ENCODE measurements at regions not wholly inside any gene's neighbourhood (a gene's known extent, or its start where the extent isn't known, plus 50 kb on each side); places are given as distances from the start of the nearest gene placed in this dataset.

- H3K36me3 ChIP-seq (ENCODE audit: low read depth), result no peaks in the 10 kb centered on the region
- DNase-seq, result no peak
- ChIA-PET POLR2A (ENCODE audit: unreplicated experiment) (no interaction called here), CTCF (no interaction called here)
- no peaks in the 10 kb centered on the region for H3F3A ChIP-seq (ENCODE audit: insufficient read depth, low read depth)
- no peaks in the 10 kb centered on the region for H3K9me3 ChIP-seq (ENCODE audit: insufficient read depth, low read depth)
- intact Hi-C loops (cut with micrococcal nuclease; ENCODE audit: unreplicated experiment), result no loop called here
- BruUV-seq (replicated peaks), result no TSS peak
- H3K4me3 ChIP-seq, result no peak overlapping the region
- no peak overlapping the region for H3K4me2 ChIP-seq
- H3K79me2 ChIP-seq (ENCODE audit: low read depth), result no peaks in the 10 kb centered on the region
- no peaks in the 10 kb centered on the region for H3K27me3 ChIP-seq (ENCODE audit: insufficient read depth, low read depth)
- no peaks in the 10 kb centered on the region for H3K9me2 ChIP-seq (ENCODE audit: insufficient read depth)
- H3K4me1 ChIP-seq (replicated peaks; ENCODE audit: insufficient read depth), result no peaks in the 10 kb centered on the region
- no peak overlapping the region for H3K27ac ChIP-seq
- no peaks in the 10 kb centered on the region for H4K20me1 ChIP-seq (ENCODE audit: insufficient read depth)
- TF ChIP-seq CTCF (conservative IDR thresholded peaks at IDR 0.05), result no peak
- TF ChIP-seq EZH2 (IDR thresholded peaks at IDR 0.05; ENCODE audit: low read depth), result no peak
- no peak overlapping the region for H2AFZ ChIP-seq
Measured at GRCh38 chr4:84413976-84414375, 85.1 kb downstream of the NKX6-1 start.

GRCh38 chr4:84413480-84413879 lies 85.6 kb downstream of the NKX6-1 start:
- Histone ChIP-seq H4K20me1 (ENCODE audit: insufficient read depth) (no peaks in the 10 kb centered on the region), H3K9me3 (ENCODE audit: insufficient read depth, low read depth) (no peaks in the 10 kb centered on the region), H3F3A (ENCODE audit: insufficient read depth, low read depth) (no peaks in the 10 kb centered on the region), H3K27me3 (ENCODE audit: insufficient read depth, low read depth) (no peaks in the 10 kb centered on the region), H2AFZ (no peak overlapping the region), H3K4me2 (no peak overlapping the region), H3K27ac (no peak overlapping the region), H3K36me3 (ENCODE audit: low read depth) (no peaks in the 10 kb centered on the region), H3K79me2 (ENCODE audit: low read depth) (no peaks in the 10 kb centered on the region), H3K4me3 (no peak overlapping the region), H3K4me1 (replicated peaks; ENCODE audit: insufficient read depth) (no peaks in the 10 kb centered on the region), H3K9me2 (ENCODE audit: insufficient read depth) (no peaks in the 10 kb centered on the region)
- TF ChIP-seq EZH2 (IDR thresholded peaks at IDR 0.05; ENCODE audit: low read depth) (no peak), CTCF (conservative IDR thresholded peaks at IDR 0.05) (no peak)
- DNase-seq, result no peak
- no TSS peak for BruUV-seq (replicated peaks)
- intact Hi-C loops (cut with micrococcal nuclease; ENCODE audit: unreplicated experiment), result no loop called here
- ChIA-PET POLR2A (ENCODE audit: unreplicated experiment) (no interaction called here), CTCF (no interaction called here)

- Histone ChIP-seq H3K27ac (no peak overlapping the region), H3K4me3 (no peak overlapping the region), H3K9me3 (ENCODE audit: insufficient read depth, low read depth) (no peaks in the 10 kb centered on the region), H3K36me3 (ENCODE audit: low read depth) (no peaks in the 10 kb centered on the region), H3K4me1 (replicated peaks; ENCODE audit: insufficient read depth) (no peaks in the 10 kb centered on the region), H3K4me2 (no peak overlapping the region), H3F3A (ENCODE audit: insufficient read depth, low read depth) (no peaks in the 10 kb centered on the region), H3K9me2 (ENCODE audit: insufficient read depth) (no peaks in the 10 kb centered on the region), H3K79me2 (ENCODE audit: low read depth) (no peaks in the 10 kb centered on the region), H4K20me1 (ENCODE audit: insufficient read depth) (no peaks in the 10 kb centered on the region), H3K27me3 (ENCODE audit: insufficient read depth, low read depth) (no peaks in the 10 kb centered on the region), H2AFZ (no peak overlapping the region)
- CTCF ChIA-PET, result no interaction called here
- no peak for TF ChIP-seq EZH2 (IDR thresholded peaks at IDR 0.05; ENCODE audit: low read depth)
- no peak for TF ChIP-seq CTCF (conservative IDR thresholded peaks at IDR 0.05)
- BruUV-seq (replicated peaks), result no TSS peak
- intact Hi-C loops (cut with micrococcal nuclease; ENCODE audit: unreplicated experiment), result no loop called here
- no peak for DNase-seq
- POLR2A ChIA-PET (ENCODE audit: unreplicated experiment), result no interaction called here
Measured at GRCh38 chr4:84412062-84412461, 87.0 kb downstream of the NKX6-1 start.
